ENCODE measurements at regions not wholly inside any gene's neighbourhood (a gene's known extent, or its start where the extent isn't known, plus 50 kb on each side); places are given as distances from the start of the nearest gene placed in this dataset.

DNA sequence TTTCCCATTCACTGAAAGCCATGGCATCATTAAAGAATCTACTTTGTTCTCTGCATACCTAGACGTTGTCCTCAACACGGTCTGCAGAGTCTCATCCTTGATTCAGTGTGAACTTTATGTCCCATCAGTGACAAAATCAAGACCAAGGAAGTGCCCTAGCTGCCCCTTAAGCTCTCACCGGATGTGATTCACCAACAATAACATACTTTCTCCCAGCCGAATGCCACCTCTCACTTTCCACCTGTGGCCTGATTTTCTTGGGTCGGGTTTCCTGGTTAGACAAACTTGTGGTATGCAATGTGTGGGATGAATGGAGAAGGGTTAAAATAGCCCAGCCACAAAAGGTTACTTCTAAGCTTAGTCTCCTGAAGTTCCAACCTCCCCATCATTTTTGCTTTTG, 145.3 kb upstream of the PAPPA start:
- no peak for FAIRE-seq

DNA sequence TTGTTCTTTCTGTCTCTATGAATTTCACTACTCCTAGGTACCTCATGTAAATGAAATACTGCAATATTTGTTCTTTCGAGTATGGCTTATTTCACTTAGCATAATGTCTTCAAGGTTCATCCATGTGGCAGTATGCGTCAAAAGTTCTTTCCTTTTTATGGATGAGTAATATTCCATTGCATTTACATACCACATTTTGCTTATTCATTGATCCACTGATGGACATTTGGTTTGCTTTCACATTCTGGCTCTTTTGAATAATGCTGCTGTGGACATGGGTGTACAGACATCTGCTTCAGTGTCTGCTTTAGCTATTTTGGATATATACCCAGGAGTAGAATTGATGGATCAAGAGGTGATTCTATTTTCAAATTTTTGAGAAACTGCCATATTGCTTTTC, 144.2 kb upstream of the PAPPA start:
- no peak for FAIRE-seq

DNA sequence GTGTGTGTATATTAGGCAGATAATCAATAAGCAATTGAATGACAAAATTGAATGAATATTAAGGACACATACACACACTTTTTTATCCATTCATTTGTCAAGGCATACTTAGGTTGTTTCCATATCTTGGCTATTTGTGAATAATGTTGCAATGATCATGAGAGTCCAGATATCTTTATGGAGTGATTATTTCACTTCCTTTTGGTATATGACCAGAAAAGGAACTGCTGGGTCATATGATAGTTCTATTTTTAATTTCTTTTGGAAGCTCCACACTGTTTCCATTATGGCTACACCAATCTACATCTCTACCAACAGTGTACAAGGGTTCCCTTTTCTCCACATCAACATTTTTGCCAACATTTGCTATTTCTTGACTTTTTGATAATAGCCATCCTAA, 137.7 kb upstream of the PAPPA start:
- no peak for FAIRE-seq

DNA sequence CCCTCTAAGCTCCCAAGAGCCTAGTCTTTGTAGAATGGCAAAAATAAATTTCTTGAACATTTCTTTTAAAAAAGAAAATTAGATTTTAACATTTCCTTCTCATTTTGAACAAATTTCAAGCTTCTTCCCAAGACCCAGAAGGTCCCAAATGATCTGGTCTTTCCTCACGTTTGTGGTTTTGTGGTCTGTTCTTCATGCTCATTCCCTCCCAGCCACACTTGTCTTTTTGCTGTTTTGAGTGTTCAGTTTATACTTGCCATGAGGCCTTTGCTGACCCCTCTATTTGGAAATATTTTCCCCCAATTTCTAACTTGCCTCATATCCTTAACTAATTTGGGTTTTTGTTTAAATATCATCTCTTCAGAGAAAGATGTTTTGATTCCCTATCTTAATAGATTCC, 133.4 kb upstream of the PAPPA start:
- FAIRE-seq, result no peak

DNA sequence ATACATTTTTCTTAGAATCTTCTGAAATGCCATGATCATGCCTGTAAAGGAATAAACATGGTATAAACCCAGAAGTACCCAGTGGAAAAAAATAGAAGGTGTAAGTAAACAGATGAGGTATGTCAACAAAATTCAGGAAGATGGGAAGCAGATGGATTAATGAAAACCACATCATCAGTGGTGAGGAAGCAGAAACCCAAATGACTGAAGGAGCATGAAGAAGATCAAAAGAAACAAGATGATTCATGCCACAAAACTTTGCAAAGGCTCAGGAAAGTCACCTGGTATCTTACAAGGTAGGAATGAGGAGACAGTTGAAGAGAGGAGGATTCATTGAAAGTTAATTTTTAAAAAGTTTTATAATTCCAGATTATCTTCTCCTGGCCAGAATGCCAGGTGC, 132.8 kb upstream of the PAPPA start:
- no peak for FAIRE-seq

DNA sequence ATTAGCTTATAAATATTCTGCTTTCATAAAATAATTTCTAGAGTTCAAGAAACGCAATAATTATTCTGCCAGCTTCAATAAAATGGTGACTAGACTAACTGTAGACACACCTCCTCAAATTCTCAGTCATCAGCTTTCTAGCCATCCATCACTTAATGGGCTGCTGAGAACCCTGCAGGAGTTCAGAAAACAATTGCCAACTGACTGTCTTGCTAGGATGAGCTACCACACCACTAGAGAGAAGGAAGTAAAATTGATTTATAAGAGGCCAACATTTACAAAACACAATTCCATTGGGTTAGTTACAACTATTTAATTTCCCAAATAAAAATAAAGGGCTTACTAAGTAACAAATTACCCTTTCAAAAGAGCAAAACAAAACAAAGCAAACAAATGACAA, 126.5 kb upstream of the PAPPA start:
- no peak for FAIRE-seq

DNA sequence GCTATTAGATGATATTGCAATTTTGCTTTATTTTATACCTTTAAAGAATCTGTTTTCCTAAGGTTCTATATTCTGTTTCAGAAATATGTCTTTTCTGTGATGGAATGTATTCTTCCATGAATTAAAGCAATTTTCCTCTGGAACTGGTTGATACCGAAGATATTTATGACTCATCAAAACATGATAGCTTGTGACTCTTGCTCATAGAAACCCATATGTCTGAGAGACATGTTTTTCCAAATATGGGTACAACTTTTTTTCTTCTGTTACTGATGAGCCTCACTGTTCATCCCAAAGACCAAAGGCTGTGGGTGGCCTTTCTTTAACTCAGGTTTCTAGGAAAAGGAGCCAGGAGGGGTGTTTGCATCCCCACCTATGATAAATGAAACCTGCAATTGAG, 126.1 kb upstream of the PAPPA start:
- no peak for FAIRE-seq

DNA sequence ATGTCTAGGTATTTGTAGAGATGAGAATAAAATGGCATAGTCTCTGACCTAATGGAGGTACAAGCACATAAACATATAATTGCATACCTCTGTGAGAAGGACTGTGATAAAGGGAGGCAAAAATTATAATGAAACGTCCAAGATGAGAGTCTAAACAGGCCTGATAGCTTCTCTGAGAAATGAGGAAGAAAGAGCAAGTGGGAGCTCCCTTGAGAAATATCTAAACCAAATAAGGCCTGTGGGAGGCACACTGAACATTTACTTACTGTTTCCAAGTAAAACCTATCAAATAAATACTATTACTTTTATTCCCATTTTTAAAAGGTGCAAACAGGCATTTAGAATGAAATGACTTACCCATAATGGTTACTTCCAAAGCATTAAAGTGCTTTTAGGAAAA, 125.6 kb upstream of the PAPPA start:
- FAIRE-seq, result no peak

DNA sequence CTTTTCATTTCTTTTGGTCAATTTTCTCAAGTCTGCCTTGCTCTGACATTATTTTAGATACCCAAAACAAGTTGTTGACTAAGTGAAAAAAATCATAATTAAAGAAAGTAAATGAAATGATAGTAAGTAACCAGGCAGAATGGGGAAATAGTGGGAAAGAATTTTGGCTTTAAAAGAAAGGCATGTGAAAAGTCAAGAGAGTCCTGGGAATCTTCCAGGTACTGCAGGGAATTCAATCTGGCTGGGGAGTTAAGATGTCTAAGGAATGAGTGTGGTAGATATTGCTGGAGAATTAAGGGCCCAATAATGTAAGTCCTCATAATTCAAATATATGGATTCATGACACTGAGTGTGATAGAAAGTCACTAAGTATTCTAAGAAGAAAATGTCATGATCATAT, 123.1 kb upstream of the PAPPA start:
- no peak for FAIRE-seq

DNA sequence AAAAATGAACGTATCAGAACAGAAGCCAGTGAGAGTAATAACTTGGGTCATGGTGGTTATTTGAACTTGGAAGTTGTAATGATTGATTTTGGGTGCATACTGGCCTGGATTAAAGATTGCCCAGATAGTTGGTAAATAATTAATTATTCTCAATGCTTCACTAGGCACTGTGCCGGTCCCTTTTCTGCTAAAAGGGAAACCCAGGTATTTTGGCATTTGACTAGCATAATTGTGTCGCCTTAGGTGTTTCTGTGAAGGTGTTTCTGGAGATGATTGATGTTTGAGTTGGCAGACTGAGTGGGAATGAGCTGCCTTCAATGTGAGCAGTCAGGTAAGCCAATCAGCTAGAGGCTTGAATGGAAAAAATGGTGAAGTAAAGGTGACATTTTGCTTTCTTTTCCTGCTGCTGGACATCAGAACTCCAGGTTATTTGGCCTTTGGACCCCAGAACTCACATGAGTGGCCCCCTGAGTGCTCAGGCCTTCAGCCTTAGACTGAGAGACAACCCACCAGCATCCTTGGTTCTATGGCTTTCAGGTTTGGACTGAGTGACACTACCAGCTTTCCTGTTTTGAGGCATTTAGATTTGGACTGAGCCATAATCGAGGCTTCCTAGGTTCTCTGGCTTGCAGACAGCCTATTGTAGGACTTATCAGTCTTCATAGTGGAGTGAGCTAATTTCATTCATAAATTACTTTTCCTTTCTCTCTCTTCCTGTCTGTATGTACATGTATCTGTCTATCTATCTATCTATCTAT, 120.7 kb upstream of the PAPPA start:
- FAIRE-seq, result no peak

DNA sequence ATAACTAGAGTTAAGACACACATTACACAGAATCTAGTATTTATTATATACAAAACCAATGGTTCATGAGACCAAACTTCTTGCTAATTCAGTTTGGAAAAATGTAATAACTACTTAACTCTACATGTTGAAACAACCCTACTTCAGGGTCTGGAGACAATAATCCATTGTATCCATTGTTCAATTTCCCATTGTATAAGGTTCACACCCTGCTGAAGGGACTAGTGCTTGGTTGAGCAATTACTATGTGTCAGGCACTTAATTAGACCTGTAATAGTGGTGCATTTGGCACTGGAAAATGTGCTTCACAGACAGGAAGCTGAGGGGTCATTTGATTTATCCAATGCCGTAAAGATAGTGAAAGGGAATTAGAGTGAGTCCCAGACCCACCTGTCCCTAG, 114.3 kb upstream of the PAPPA start:
- no peak for FAIRE-seq

DNA sequence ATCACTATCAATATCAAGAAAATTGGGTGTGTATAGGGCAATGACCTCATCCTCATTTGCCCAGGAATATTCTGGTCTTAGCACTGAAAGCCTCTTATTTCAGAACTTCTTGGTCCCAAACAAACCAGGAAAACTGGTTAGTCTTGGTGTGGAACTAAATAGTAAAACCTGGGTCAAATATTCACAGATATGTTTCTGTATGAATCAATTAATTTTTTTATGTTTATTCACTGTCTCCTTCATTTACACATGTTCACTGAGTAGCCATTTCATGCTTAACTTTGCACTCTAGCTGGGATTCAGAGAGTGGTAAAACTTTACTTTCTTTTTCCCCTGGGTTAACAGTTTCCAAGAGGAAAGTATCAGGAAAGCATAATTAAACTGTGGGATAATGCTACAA, 113.7 kb upstream of the PAPPA start:
- FAIRE-seq, result no peak

DNA sequence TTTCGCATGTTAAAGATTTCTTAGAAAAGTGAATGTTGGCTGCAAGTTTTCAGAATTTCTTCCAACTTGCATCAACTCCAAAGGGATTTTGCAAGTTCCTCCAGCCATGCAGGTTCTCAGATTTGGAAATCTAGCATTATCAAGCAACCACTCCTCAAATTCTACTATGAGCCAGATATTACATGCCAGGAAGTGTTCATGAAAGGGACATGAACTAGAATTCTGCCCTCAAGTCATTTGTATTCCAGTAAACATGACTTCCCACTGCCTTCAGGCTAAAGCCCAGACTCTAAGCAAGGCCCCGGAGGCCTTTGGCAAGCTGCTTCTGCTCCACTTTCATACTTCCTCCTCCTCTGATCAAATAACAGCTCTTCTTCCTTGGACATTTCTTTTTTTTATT, 111.3 kb upstream of the PAPPA start:
- no peak for FAIRE-seq

DNA sequence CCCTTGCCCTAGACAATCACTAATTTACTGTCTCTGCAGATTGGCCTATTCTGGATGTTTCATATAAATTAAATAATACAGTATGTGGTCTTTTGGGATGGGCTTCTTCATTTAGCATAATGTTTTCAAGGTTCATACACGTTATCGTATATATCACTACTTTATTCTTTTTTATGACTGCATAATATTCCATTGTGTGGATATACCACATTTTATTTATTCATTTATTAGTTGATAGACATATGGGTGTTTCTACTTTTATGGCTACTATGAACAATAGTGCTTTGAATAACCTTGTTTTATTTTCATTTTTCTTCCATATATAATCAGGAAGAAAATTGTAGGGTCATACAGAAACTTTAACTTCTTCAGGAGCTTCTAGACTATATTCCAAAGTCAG, 108.5 kb upstream of the PAPPA start:
- no peak for FAIRE-seq

DNA sequence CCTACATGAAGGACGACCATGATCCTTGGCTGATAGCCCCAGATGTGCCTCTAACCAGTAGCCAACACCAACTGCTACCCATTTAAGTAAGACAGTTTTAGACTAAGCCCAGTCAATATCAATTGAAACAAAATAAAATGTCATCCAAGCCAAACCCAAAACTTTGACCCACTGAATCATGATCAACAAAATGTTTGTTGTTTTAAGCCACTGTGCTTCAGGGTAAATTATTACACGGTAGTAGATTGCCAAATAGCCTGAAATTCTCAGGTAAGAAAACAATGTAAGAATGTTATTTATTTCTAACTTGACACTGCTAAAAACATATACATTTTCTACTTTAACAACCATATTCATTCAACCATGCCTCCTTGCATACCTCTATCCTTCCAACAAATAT, 105.5 kb upstream of the PAPPA start:
- FAIRE-seq, result no peak

DNA sequence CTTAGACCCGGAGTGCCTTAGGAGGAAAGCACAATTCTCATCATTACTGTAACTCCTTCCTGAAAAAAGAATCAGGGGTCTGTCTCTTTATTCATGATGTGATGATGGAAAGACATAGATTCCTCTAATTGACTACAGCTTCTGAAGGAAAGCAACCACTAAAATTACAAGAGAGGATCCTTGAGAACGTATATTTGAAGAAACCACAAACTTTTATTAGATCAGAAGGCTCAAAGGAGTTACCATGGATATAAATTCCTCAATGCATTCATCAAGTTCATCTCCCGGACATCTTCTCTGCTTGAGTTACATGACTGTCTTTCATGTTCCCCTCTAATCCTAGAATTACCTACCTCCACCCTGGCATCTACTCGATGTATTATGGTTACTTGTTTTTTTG, 104.1 kb upstream of the PAPPA start:
- FAIRE-seq, result no peak

DNA sequence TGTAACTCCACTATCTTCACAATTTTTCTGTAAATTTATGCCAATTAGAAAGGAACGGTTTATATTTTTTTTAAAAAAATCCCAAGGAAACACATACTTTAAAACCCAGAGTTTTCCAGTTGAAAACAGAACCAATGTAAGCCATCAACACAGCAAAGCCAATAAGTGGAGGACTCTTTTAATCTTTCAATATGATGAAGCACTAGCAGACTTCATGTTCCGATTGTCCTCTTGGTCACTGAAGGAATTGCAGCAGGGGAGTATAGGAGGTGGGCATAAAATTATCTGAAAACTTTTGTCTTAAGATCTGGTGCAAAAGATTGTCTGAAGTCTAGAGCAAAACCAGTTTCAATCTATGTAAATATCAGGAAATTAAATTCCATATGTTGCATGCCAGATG, 102.1 kb upstream of the PAPPA start:
- FAIRE-seq, result no peak

DNA sequence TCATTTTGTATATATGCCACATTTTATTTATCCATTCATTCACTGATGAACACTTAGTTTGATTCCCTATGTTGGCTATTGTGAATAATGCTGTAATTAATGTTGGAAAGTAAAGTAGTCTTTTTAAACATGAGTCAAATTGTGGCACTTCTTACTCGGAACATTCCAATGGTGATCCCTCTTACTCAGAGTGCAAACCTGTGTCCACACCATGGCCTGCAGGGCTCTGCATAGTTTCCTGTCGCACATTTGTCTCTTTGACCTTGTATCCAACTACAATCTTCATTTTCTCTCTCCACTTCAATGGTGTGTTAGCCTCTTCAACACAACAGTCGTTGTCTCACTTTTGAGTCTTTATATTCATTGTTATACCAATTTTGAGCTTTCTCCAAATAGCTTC, 98.1 kb upstream of the PAPPA start:
- FAIRE-seq, result no peak

DNA sequence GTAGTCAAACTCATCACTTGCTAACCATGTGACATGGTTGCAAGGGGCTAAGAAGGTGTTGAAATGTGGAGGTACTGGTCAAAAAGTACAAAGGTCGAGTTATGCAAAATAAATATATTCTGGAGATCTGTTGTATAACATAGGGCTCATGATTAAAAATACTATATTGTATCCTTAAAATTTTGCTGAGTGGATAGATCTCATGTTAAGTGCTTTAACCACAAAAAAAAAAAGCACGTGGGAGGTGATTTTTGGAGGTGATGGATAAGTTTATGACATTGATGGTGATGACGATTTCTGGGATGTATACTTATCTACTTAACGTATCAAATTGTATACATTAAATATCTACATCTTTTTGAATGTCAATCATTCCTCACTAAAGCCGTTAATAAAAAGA, 96.2 kb upstream of the PAPPA start:
- no peak for FAIRE-seq

DNA sequence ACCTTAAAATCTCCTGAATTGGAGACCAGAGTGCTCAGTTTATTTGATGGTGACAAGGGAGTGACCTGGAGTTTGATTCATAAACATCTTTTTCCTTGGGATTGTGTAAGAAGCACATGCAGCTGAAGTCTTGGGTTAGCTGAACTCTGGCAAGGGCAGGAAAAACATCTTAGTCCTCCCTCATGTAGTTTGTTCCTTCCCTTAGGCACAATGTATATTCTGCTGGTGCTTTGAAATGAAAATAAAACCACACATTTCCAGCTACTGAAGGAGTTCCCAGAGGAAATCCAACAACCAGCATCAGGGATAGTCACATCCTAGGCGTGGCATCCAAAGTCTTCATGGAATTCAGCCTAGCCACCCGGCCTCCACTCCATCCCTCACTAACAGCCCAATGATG, 95.2 kb upstream of the PAPPA start:
- FAIRE-seq, result no peak

DNA sequence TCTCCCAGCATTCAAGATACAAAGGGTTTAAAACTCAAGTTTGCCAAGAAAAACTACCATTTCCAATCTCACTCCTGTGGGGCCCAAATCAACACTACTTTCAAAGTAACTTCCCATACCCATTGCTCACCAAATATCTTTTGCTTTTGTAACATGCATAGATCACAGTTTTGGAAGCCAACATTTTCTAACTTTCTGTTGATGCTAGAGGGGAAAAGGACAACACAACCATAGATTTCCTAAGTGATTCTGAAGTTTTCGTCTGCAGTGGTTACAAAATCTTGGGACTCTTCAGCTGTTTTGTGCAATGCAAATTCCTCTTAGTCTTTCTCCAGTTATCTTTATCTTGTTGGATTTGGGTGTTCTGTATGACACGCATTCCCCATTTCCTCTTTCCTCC, 94.1 kb upstream of the PAPPA start:
- no peak for FAIRE-seq

DNA sequence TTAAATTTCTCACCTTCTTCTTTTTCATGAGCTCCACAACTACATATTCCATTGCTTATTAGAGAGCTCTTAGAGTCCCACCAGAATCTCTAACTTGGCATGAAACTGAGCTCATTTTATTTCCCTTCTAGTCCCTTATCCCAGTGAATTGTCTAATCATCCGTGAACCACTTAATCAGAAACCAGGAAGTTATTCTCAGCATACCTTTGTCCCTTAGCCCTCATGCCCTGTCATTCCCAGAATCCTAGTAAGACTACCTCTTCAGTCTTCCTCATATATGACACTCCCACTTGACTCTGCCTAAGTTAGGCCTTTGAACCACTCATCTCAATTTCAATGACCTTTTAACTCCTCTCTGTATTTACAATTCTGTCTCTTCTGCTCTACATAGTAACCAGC, 93.0 kb upstream of the PAPPA start:
- no peak for FAIRE-seq

DNA sequence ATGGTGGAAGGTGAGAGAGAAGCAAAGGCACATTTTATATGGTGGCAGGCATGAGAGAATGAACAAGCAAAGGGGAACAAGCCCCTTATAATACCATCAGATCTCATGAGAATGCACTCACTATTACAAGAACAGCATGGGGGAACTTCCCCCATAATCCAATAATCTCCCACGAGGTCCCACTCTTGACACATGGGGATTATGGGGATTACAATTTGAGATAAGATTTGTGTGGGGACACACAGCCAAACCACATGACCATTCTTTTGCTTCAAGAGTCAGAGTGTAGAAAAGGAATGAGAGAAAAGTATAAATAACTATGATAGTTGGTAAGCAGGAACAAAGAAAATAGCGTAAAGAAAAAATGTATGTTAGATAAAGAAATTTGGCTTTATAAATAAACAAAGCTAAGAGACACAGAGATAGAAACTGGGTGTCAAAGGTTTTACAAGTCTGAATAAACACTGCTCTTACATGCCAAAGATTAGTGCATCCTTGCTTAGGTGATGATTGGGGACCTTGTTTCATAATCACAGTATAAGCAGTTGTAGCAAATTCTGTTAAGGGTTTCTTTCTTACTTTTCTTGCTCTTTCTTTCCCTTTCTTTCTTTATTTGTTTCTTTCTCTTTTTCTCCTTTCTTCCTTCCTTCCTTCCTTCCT, 91.9 kb upstream of the PAPPA start:
- FAIRE-seq, result no peak

DNA sequence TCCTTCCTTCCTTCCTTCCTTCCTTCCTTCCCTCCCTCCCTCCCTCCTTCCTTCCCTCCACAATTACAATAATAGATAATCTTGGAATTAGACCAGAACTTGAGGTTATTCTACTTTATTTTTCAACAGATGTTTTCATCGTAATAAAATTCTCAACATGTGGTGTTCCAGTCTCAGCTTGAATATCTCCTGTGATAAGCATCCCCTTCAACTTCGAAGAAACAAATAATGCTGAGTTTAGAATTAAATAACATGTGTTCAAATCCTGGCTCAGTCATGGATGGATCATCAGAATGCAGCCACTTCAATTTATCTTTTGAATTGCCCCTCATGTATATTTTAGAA, 91.4 kb upstream of the PAPPA start:
- FAIRE-seq, result no peak

DNA sequence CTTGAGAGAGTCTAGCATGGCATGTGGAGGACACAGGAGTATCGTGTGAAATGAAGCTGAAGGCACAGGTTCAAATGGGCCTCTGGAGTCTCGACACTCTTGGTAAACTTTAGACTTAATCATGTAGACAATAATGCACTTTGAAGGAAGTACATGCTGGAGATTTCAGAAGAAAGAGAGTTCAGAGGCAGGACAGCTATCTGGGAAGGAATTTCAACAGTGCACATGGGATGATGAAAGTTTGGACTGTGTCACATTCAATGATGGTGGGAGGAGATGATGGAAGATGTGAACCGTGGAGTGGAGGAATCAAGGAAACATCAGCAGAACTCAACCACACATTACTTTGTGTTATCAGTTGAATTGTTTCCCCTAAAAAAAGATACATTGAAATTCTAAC, 88.6 kb upstream of the PAPPA start:
- FAIRE-seq, result no peak
